IMR-90 (cell line): ENCODE measurements at regions not wholly inside any gene's neighbourhood (a gene's known extent, or its start where the extent isn't known, plus 50 kb on each side); places are given as distances from the start of the nearest gene placed in this dataset.

Experiments
- ATAC-seq: fragments of 200-7000 bp; cut with Tn5 transposase; 2 replicates; pipeline ENCODE4 v1.9.1; 2020; ENCODE audit warnings: low read depth, mild to moderate bottlenecking, moderate library complexity
- BruUV-seq: library from RNA; stranded (reverse); fragments of 400-500 nt; replicated peaks from 2 replicates; lab custom pipeline; 2021; lab: Mats Ljungman, UMichigan
- CTCF ChIA-PET: fragments of 300-600 bp; formaldehyde crosslinking; extraction: SDS; loops from one replicate; lab custom pipeline; 2021; ENCODE audit warnings: antibody characterized with exemption; lab: Yijun Ruan, JAX
- POLR2A ChIA-PET: fragments of 300-600 bp; sonication (Branson Sonifier 250); formaldehyde crosslinking; loops from one replicate; lab custom pipeline; 2022; ENCODE audit warnings: antibody characterized with exemption; ENCODE audit not compliant: unreplicated experiment; lab: Charles Lee
- DNase-seq: peaks from one replicate; pipeline ENCODE4 v3.0.0; 2013
- H2AFZ ChIP-seq: replicated peaks from 2 replicates; pipeline ENCODE3; 2013; ENCODE audit warnings: low read length, mild to moderate bottlenecking; ENCODE audit not compliant: poor library complexity
- H2AK5ac ChIP-seq: 2 replicates; pipeline ENCODE4 v1.6.1; 2013; ENCODE audit warnings: low read depth, low read length, inconsistent platforms
- H2AK9ac ChIP-seq: replicated peaks from 2 replicates; pipeline ENCODE3; 2013; ENCODE audit warnings: mild to moderate bottlenecking, low read depth, low read length, moderate library complexity; ENCODE audit not compliant: poor library complexity
- H2BK120ac ChIP-seq: 2 replicates; pipeline ENCODE4 v1.6.1; 2013; ENCODE audit warnings: low read depth, low read length, inconsistent platforms
- H2BK15ac ChIP-seq: 3 replicates; pipeline ENCODE4 v1.6.1; 2013; ENCODE audit warnings: low read depth, low read length, inconsistent platforms
- H2BK20ac ChIP-seq: 2 replicates; pipeline ENCODE4 v1.6.1; 2013; ENCODE audit warnings: low read depth, mild to moderate bottlenecking, inconsistent platforms, low read length, moderate library complexity
- H2BK5ac ChIP-seq: 2 replicates; pipeline ENCODE4 v1.6.1; 2013; ENCODE audit warnings: mild to moderate bottlenecking, low read depth, low read length, inconsistent platforms; ENCODE audit not compliant: poor library complexity, severe bottlenecking
- H3K14ac ChIP-seq: replicated peaks from 2 replicates; pipeline ENCODE4 v1.6.1; 2013; ENCODE audit warnings: low read depth, low read length, inconsistent platforms
- H3K18ac ChIP-seq: 2 replicates; pipeline ENCODE4 v1.6.1; 2013; ENCODE audit warnings: low read depth, low read length, control low read depth
- H3K23ac ChIP-seq: 2 replicates; pipeline ENCODE4 v1.6.1; 2013; ENCODE audit warnings: low read depth, low read length, inconsistent platforms
- H3K27ac ChIP-seq: 2 replicates; pipeline ENCODE4 v1.5.1; 2013; ENCODE audit warnings: mild to moderate bottlenecking, control low read depth, low read length; ENCODE audit not compliant: insufficient read depth
- H3K27me3 ChIP-seq: 2 replicates; pipeline ENCODE4 v1.6.1; 2013; ENCODE audit warnings: low read length; ENCODE audit not compliant: control insufficient read depth, insufficient read depth
- H3K36me3 ChIP-seq: 2 replicates; pipeline ENCODE4 v1.6.1; 2013; ENCODE audit warnings: low read length, mixed read lengths; ENCODE audit not compliant: control insufficient read depth, insufficient read depth
- H3K4ac ChIP-seq: 2 replicates; pipeline ENCODE4 v1.6.1; 2013; ENCODE audit warnings: low read depth, low read length, inconsistent platforms
- H3K4me1 ChIP-seq: 2 replicates; pipeline ENCODE4 v1.6.1; 2013; ENCODE audit warnings: low read length, mixed read lengths; ENCODE audit not compliant: control insufficient read depth, insufficient read depth
- H3K4me2 ChIP-seq: 2 replicates; pipeline ENCODE4 v1.6.1; 2013; ENCODE audit warnings: low read depth, mild to moderate bottlenecking, control low read depth, low read length, moderate library complexity
- H3K4me3 ChIP-seq: 2 replicates; pipeline ENCODE4 v1.5.1; 2013; ENCODE audit warnings: low read depth, mild to moderate bottlenecking, control low read depth, low read length, moderate library complexity; ENCODE audit not compliant: insufficient read depth
- H3K56ac ChIP-seq: 2 replicates; pipeline ENCODE4 v1.6.1; 2013; ENCODE audit warnings: low read length, inconsistent platforms; ENCODE audit not compliant: insufficient read depth; ENCODE audit errors: extremely low read depth
- H3K79me1 ChIP-seq, 2 experiments: 2 replicates each; pipeline ENCODE4 v1.6.1; 2013; ENCODE audit warnings: low read length in 2 of 2, inconsistent platforms in 1 of 2, low read depth in 1 of 2
- H3K9ac ChIP-seq: 2 replicates; pipeline ENCODE4 v1.6.1; 2013; ENCODE audit warnings: low read depth, low read length, control low read depth
- H3K9me1 ChIP-seq: 2 replicates; pipeline ENCODE4 v1.6.1; 2013; ENCODE audit warnings: low read length, inconsistent platforms; ENCODE audit not compliant: insufficient read depth
- H3K9me3 ChIP-seq: 2 replicates; pipeline ENCODE4 v1.6.1; 2013; ENCODE audit warnings: low read length; ENCODE audit not compliant: control insufficient read depth, insufficient read depth
- H4K20me1 ChIP-seq: 2 replicates; pipeline ENCODE4 v1.6.1; 2013; ENCODE audit warnings: low read length, inconsistent platforms; ENCODE audit not compliant: insufficient read depth
- H4K5ac ChIP-seq: 2 replicates; pipeline ENCODE4 v1.6.1; 2013; ENCODE audit warnings: mild to moderate bottlenecking, low read depth, low read length, control low read depth
- H4K8ac ChIP-seq, 2 experiments: 2 replicates each; pipeline ENCODE4 v1.6.1; 2013; ENCODE audit warnings: low read depth in 2 of 2, low read length in 2 of 2, control low read depth in 1 of 2, inconsistent platforms in 1 of 2
- H4K91ac ChIP-seq: 2 replicates; pipeline ENCODE4 v1.6.1; 2013; ENCODE audit warnings: low read depth, low read length, inconsistent platforms; ENCODE audit not compliant: insufficient read depth
- MAZ ChIP-seq: IDR thresholded peaks from 2 replicates; pipeline ENCODE4 v1.6.1; 2012; ENCODE audit warnings: low read depth, mild to moderate bottlenecking, low read length, improper control_type of control experiment, moderate library complexity, borderline replicate concordance
- POLR2A ChIP-seq: IDR thresholded peaks from 2 replicates; pipeline ENCODE4 v1.6.1; 2012; ENCODE audit warnings: mild to moderate bottlenecking, low read depth, low read length
- WGBS, 2 experiments: methylation state at CpG; one replicate each; pipeline versions ENCODE4 v1.1.5 to v1.1.7; 2013; ENCODE audit warnings: missing lambda C conversion rate in 2 of 2; ENCODE audit not compliant: insufficient read length in 1 of 2; ENCODE audit errors: extremely low coverage in 2 of 2; 5-methylcytosine and 5-hydroxymethylcytosine counted together
- dilution Hi-C: fragments of 300-500 bp; cut with HindIII; formaldehyde crosslinking; loops from one replicate; pipeline ENCODE4 v1.14.3; 2018; ENCODE audit warnings: low sequenced_read_pairs; ENCODE audit not compliant: unreplicated experiment
- in situ Hi-C: fragments of 300-500 bp; cut with MboI; formaldehyde crosslinking; loops from 3 replicates; pipeline ENCODE4 v1.14.3; 2019; ENCODE audit warnings: low sequenced_read_pairs, inconsistent platforms, mixed read lengths
- intact Hi-C: fragments of 100-400 bp; cut with micrococcal nuclease; formaldehyde crosslinking; loops from 2 replicates; pipeline ENCODE4 v1.10.0; 2022

DNA sequence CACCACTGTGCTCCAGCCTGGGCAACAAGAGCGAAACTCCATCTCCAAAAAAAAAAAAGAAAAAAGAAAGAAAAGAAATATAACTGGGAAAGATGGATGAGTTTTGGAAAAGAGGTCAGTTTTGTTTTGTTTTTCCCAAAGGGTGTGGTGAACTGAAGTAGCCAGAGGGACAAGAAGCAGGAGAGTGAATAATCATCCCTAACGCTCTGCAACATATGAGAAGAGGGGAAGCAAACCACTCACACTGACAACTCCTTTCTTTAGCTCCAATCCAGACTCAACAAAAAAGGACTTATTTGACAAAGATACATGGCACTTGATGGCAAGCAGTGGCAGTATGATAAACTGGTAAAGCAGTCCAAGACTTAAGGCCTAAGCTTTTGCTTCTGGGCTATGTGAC is 176.1 kb upstream of the HMHB1 start:
- H3K4ac ChIP-seq, result peak overlapping the region; percentile 9; the same call in 1 of the 2 replicates
- no peaks in the 10 kb centered on the region for H3K27me3 ChIP-seq
- no peaks in the 10 kb centered on the region for H3K36me3 ChIP-seq
- ATAC-seq, result no peak
- in situ Hi-C loops (no loop called here), intact Hi-C loops (loop anchor here (2.0 kb wide), 1 partner anchor 231 kb away; no protein-coding TSS in a partner anchor), dilution Hi-C loops (no loop called here)
- peak overlapping the region; percentile 73; the same call in 1 of the 2 replicates for H4K91ac ChIP-seq
- H3K27ac ChIP-seq, result no peak overlapping the region
- H3K9ac ChIP-seq, result no peak overlapping the region
- ChIA-PET CTCF (no interaction called here), POLR2A (no interaction called here)
- peak overlapping the region in 1 of 2 experiments; percentile 52; a peak in 1 of 4 replicates for H4K8ac ChIP-seq
- peak overlapping the region; percentile 20; the same call in 1 of the 2 replicates for H2AK5ac ChIP-seq
- H3K9me1 ChIP-seq, result peaks cover 6% of the 10 kb centered on the region; the same call in 1 of the 2 replicates
- H3K56ac ChIP-seq, result no peak overlapping the region
- TF ChIP-seq MAZ (no peak), POLR2A (no peak)
- H3K18ac ChIP-seq, result peak overlapping the region; percentile 71; the same call in 1 of the 2 replicates
- H3K23ac ChIP-seq, result peak overlapping the region; percentile 0; the same call in 1 of the 2 replicates
- no peaks in the 10 kb centered on the region for H4K20me1 ChIP-seq
- H3K9me3 ChIP-seq, result no peaks in the 10 kb centered on the region
- peak overlapping the region; percentile 23; the same call in 1 of the 2 replicates for H3K14ac ChIP-seq
- H2BK20ac ChIP-seq, result peak overlapping the region; percentile 73; the same call in 1 of the 2 replicates
- H2AK9ac ChIP-seq, result no peak overlapping the region
- H3K4me1 ChIP-seq, result peaks cover 14% of the 10 kb centered on the region
- BruUV-seq, result no TSS peak
- no peak overlapping the region for H3K4me2 ChIP-seq
- no CpG with 5 or more reads among the region's 2 CpGs for WGBS, 2 experiments
- no peaks in the 10 kb centered on the region for H3K79me1 ChIP-seq
- H3K4me3 ChIP-seq, result no peak overlapping the region
- peak overlapping the region; percentile 10 for H2BK5ac ChIP-seq
- peak overlapping the region; percentile 59; the same call in 1 of the 3 replicates for H2BK15ac ChIP-seq
- no peak overlapping the region for H2AFZ ChIP-seq
- H2BK120ac ChIP-seq, result peak overlapping the region; percentile 17; the same call in 1 of the 2 replicates
- H4K5ac ChIP-seq, result peak overlapping the region; percentile 63; the same call in 1 of the 2 replicates
- no peak for DNase-seq
